GM23338 (cell line): ENCODE measurements at regions not wholly inside any gene's neighbourhood (a gene's known extent, or its start where the extent isn't known, plus 50 kb on each side); places are given as distances from the start of the nearest gene placed in this dataset.
A peak's percentile ranks its signal among the peaks of the same experiment; 100 is the strongest.

Source experiments
- ATAC-seq: fragments of 200-7000 bp; cut with Tn5 transposase; 3 replicates; pipeline ENCODE4 v1.9.1; 2020
- DNase-seq: peaks from one replicate; pipeline ENCODE4 v3.0.0-alpha.2; 2015; ENCODE audit warnings: low spot score
- H2AFZ ChIP-seq: fragments of 200-600 bp; sonication (generic); 2 replicates; pipeline ENCODE4 v1.8.0; 2016; ENCODE audit warnings: antibody characterized with exemption, mild to moderate bottlenecking, moderate library complexity
- H3F3A ChIP-seq: fragments of 200-600 bp; sonication (generic); replicated peaks from 2 replicates; pipeline ENCODE4 v1.8.0; 2017; ENCODE audit warnings: antibody characterized with exemption, mixed run types, low read depth
- H3K27ac ChIP-seq: fragments of 200-600 bp; sonication (generic); 2 replicates; pipeline ENCODE4 v1.6.1; 2016; ENCODE audit warnings: low read depth
- H3K27me3 ChIP-seq: fragments of 200-600 bp; sonication (generic); 2 replicates; pipeline ENCODE4 v1.8.0; 2016; ENCODE audit warnings: mild to moderate bottlenecking, mixed run types, moderate library complexity; ENCODE audit not compliant: insufficient read depth
- H3K36me3 ChIP-seq: fragments of 200-600 bp; sonication (generic); 2 replicates; pipeline ENCODE4 v1.8.0; 2016; ENCODE audit warnings: mild to moderate bottlenecking; ENCODE audit not compliant: insufficient read depth
- H3K4me1 ChIP-seq: fragments of 200-600 bp; sonication (generic); 2 replicates; pipeline ENCODE4 v1.8.0; 2016; ENCODE audit warnings: mild to moderate bottlenecking, moderate library complexity; ENCODE audit not compliant: insufficient read depth
- H3K4me2 ChIP-seq: fragments of 200-600 bp; sonication (generic); 2 replicates; pipeline ENCODE4 v1.7.1; 2017; ENCODE audit warnings: mixed run types
- H3K4me3 ChIP-seq: fragments of 200-600 bp; sonication (generic); 2 replicates; pipeline ENCODE4 v1.6.1; 2016; ENCODE audit warnings: mixed run types
- H3K79me2 ChIP-seq: fragments of 200-600 bp; sonication (generic); replicated peaks from 2 replicates; pipeline ENCODE4 v1.8.0; 2017; ENCODE audit warnings: mild to moderate bottlenecking; ENCODE audit not compliant: insufficient read depth
- H3K9me2 ChIP-seq: fragments of 200-600 bp; sonication (generic); 2 replicates; pipeline ENCODE4 v1.8.0; 2017; ENCODE audit not compliant: insufficient read depth
- H4K20me1 ChIP-seq: fragments of 200-600 bp; sonication (generic); replicated peaks from 2 replicates; pipeline ENCODE4 v1.8.0; 2017; ENCODE audit warnings: mild to moderate bottlenecking; ENCODE audit not compliant: insufficient read depth
- H3K27ac Mint-ChIP-seq: 2 replicates; pipeline ENCODE4 v1.8.0; 2020; ENCODE audit warnings: inconsistent platforms, mild to moderate bottlenecking, moderate library complexity, mixed read lengths
- H3K27me3 Mint-ChIP-seq: 3 replicates; pipeline ENCODE4 v1.8.0; 2022; ENCODE audit warnings: low read depth, mild to moderate bottlenecking, moderate library complexity, mixed read lengths, inconsistent platforms; ENCODE audit not compliant: insufficient read depth, poor library complexity
- H3K36me3 Mint-ChIP-seq: 3 replicates; pipeline ENCODE4 v1.8.0; 2021; ENCODE audit warnings: low read depth, mild to moderate bottlenecking, inconsistent platforms, moderate library complexity, mixed read lengths
- H3K4me1 Mint-ChIP-seq: 3 replicates; pipeline ENCODE4 v1.8.0; 2020; ENCODE audit warnings: mild to moderate bottlenecking, inconsistent platforms, mixed read lengths
- H3K4me3 Mint-ChIP-seq: 3 replicates; pipeline ENCODE4 v1.8.0; 2021; ENCODE audit warnings: moderate library complexity, mild to moderate bottlenecking, inconsistent platforms, mixed read lengths
- H3K9me3 Mint-ChIP-seq: 3 replicates; pipeline ENCODE4 v1.8.0; 2020; ENCODE audit warnings: moderate library complexity, mild to moderate bottlenecking, inconsistent platforms, mixed read lengths
- CREB1 ChIP-seq: fragments of 250-450 bp; sonication (Bioruptor Pico); IDR thresholded peaks from 2 replicates; pipeline ENCODE4 v1.5.0; 2020; ENCODE audit warnings: low read depth, mild to moderate bottlenecking, moderate library complexity
- CTCF ChIP-seq, 2 experiments: fragments of 200-600 bp in 1 of 2; sonication (generic) in 1 of 2; conservative IDR thresholded peaks; 2 replicates each; pipeline versions ENCODE4 v1.5.1 to v1.6.1; 2016 to 2017; ENCODE audit warnings: antibody characterized with exemption in 2 of 2, low read depth in 2 of 2, mild to moderate bottlenecking in 2 of 2, moderate library complexity in 1 of 2
- ETS1 ChIP-seq: IDR thresholded peaks from 2 replicates; pipeline ENCODE4 v1.6.1; 2016; ENCODE audit warnings: antibody characterized with exemption
- EZH2 ChIP-seq: fragments of 200-600 bp; sonication (generic); IDR thresholded peaks from one replicate; pipeline ENCODE4 v1.8.0; 2017; ENCODE audit warnings: antibody characterized with exemption, mild to moderate bottlenecking, low read depth; ENCODE audit not compliant: unreplicated experiment
- EZH2phosphoT487 ChIP-seq: fragments of 200-600 bp; sonication (generic); IDR thresholded peaks from one replicate; pipeline ENCODE4 v1.8.1; 2018; ENCODE audit warnings: antibody characterized with exemption; ENCODE audit not compliant: unreplicated experiment
- JUNB ChIP-seq: IDR thresholded peaks from one replicate; pipeline ENCODE4 v1.6.1; 2016; ENCODE audit warnings: antibody characterized with exemption; ENCODE audit not compliant: unreplicated experiment
- NANOG ChIP-seq: IDR thresholded peaks from 2 replicates; pipeline ENCODE4 v1.6.1; 2016; ENCODE audit warnings: antibody characterized with exemption, borderline replicate concordance
- POLR2AphosphoS5 ChIP-seq: IDR thresholded peaks from 2 replicates; pipeline ENCODE4 v1.6.1; 2016; ENCODE audit warnings: antibody characterized with exemption, low read depth
- ZNF114 ChIP-seq: fragments of 250-450 bp; sonication (Bioruptor Pico); IDR thresholded peaks from 2 replicates; pipeline ENCODE4 v1.5.0; 2020; ENCODE audit warnings: mild to moderate bottlenecking, moderate library complexity
- ZNF462 ChIP-seq: fragments of 250-450 bp; sonication (Bioruptor Pico); IDR thresholded peaks from 2 replicates; pipeline ENCODE4 v1.5.0; 2020; ENCODE audit warnings: mild to moderate bottlenecking, moderate library complexity

- no peak overlapping the region for H3K4me3 ChIP-seq
- no peak overlapping the region for H3K4me2 ChIP-seq
- H3K27me3 ChIP-seq = no peaks in the 10 kb centered on the region
- no peaks in the 10 kb centered on the region for H3F3A ChIP-seq
- DNase-seq = no peak
- peaks cover 7% of the 10 kb centered on the region for H3K4me1 ChIP-seq
- Mint-ChIP-seq H3K27ac (no peak overlapping the region), H3K9me3 (0 out of 3 replicates have a peak, but pooled peaks cover 2% of the 10 kb centered on the region), H3K36me3 (no peaks in the 10 kb centered on the region), H3K4me1 (peaks cover 2% of the 10 kb centered on the region; the same call in 1 of the 3 replicates), H3K4me3 (no peak overlapping the region), H3K27me3 (peaks cover 3% of the 10 kb centered on the region)
- H3K27ac ChIP-seq = no peak overlapping the region
- peaks cover 12% of the 10 kb centered on the region for H3K9me2 ChIP-seq
- H2AFZ ChIP-seq = peak overlapping the region; percentile 93
- no peak for TF ChIP-seq JUNB
- TF ChIP-seq POLR2AphosphoS5 = no peak
- no peak for TF ChIP-seq NANOG
- TF ChIP-seq ZNF114 (CRISPR knock-in tag) = no peak
- TF ChIP-seq EZH2 = no peak
- no peak for TF ChIP-seq CREB1 (CRISPR knock-in tag)
- no peak for TF ChIP-seq CTCF (conservative IDR thresholded peaks at IDR 0.05; ENCODE audit: low read depth in 2 of 2)
- no peak for TF ChIP-seq EZH2phosphoT487
- TF ChIP-seq ETS1 = no peak
- H4K20me1 ChIP-seq = no peaks in the 10 kb centered on the region
- no peak for ATAC-seq
- H3K36me3 ChIP-seq = no peaks in the 10 kb centered on the region
- no peaks in the 10 kb centered on the region for H3K79me2 ChIP-seq
These were observed 224.7 kb downstream of the ACKR3 start for GRCh38 chr2:236794176-236794957.

GRCh38 chr2:236795169-236795860, 225.7 kb downstream of the ACKR3 start:
- Histone ChIP-seq H3K4me1 (peaks cover 7% of the 10 kb centered on the region), H3K4me2 (no peak overlapping the region), H3K36me3 (no peaks in the 10 kb centered on the region), H4K20me1 (no peaks in the 10 kb centered on the region), H3K27me3 (no peaks in the 10 kb centered on the region), H3K79me2 (no peaks in the 10 kb centered on the region), H3K4me3 (no peak overlapping the region), H3F3A (no peaks in the 10 kb centered on the region), H3K9me2 (peaks cover 12% of the 10 kb centered on the region), H2AFZ (no peak overlapping the region), H3K27ac (no peak overlapping the region)
- Mint-ChIP-seq H3K36me3 (no peaks in the 10 kb centered on the region), H3K9me3 (0 out of 3 replicates have a peak, but pooled peaks cover 2% of the 10 kb centered on the region), H3K4me3 (no peak overlapping the region), H3K27ac (no peak overlapping the region), H3K4me1 (no peaks in the 10 kb centered on the region), H3K27me3 (peaks cover 3% of the 10 kb centered on the region)
- no peak for ATAC-seq
- no peak for DNase-seq
- TF ChIP-seq ZNF462 (CRISPR knock-in tag) = no peak
